ENCODE measurements at regions not wholly inside any gene's neighbourhood (a gene's known extent, or its start where the extent isn't known, plus 50 kb on each side); places are given as distances from the start of the nearest gene placed in this dataset.

GRCh38 chr3:192013110-192013509 lies 552.1 kb downstream of the PYDC2 start:
- no peaks in the 10 kb centered on the region for H3K27me3 ChIP-seq
- no peak for ATAC-seq
- no peak overlapping the region for H3K27ac ChIP-seq
- 65 to 79% methylated on average over 1 of the region's 1 CpG for WGBS, 2 donors
- no peak for TF ChIP-seq CTCF (IDR thresholded peaks at IDR 0.05)
- no peak overlapping the region for H3K4me3 ChIP-seq
- intact Hi-C loops (cut with DNase I): no loop called here
- peaks cover 0 to 22% (median 0%) of the 10 kb centered on the region in 11 donors for H3K9me3 ChIP-seq
- no peaks in the 10 kb centered on the region for H3K4me1 ChIP-seq
- no peak for DNase-seq
- no peaks in the 10 kb centered on the region for H3K36me3 ChIP-seq

GRCh38 chr3:192022412-192022811 lies 561.4 kb downstream of the PYDC2 start:
- ATAC-seq (no peak), DNase-seq (no peak)
- no peaks in the 10 kb centered on the region for H3K27me3 ChIP-seq
- peaks cover 0 to 23% (median 0%) of the 10 kb centered on the region in 11 donors for H3K9me3 ChIP-seq
- 55 to 67% methylated on average over 2 of the region's 2 CpGs for WGBS, 2 donors
- no peaks in the 10 kb centered on the region for H3K4me1 ChIP-seq
- TF ChIP-seq CTCF (IDR thresholded peaks at IDR 0.05): no peak
- H3K27ac ChIP-seq: no peak overlapping the region
- no peaks in the 10 kb centered on the region for H3K36me3 ChIP-seq
- intact Hi-C loops (cut with DNase I): loop anchor here in 1 of 10 donors (10.0 kb wide), 1 partner anchor 62 kb away; no protein-coding TSS in a partner anchor
- H3K4me3 ChIP-seq: no peak overlapping the region

GRCh38 chr3:192024751-192025150 lies 563.8 kb downstream of the PYDC2 start:
- Histone ChIP-seq H3K9me3 (peaks cover 0 to 8% (median 0%) of the 10 kb centered on the region in 11 donors), H3K27me3 (no peaks in the 10 kb centered on the region), H3K27ac (no peak overlapping the region), H3K36me3 (no peaks in the 10 kb centered on the region), H3K4me1 (no peaks in the 10 kb centered on the region), H3K4me3 (no peak overlapping the region)
- intact Hi-C loops (cut with DNase I): loop anchor here in 1 of 10 donors (10.0 kb wide), 1 partner anchor 60 kb away; no protein-coding TSS in a partner anchor
- DNase-seq (no peak), ATAC-seq (no peak)
- 67 to 69% methylated on average over 1 of the region's 1 CpG for WGBS, 2 donors
- TF ChIP-seq CTCF (IDR thresholded peaks at IDR 0.05): no peak

GRCh38 chr3:192026661-192027060 lies 565.7 kb downstream of the PYDC2 start:
- Histone ChIP-seq H3K27me3 (no peaks in the 10 kb centered on the region), H3K4me3 (no peak overlapping the region), H3K27ac (no peak overlapping the region), H3K4me1 (no peaks in the 10 kb centered on the region), H3K36me3 (no peaks in the 10 kb centered on the region), H3K9me3 (no peaks in the 10 kb centered on the region)
- DNase-seq: no peak
- ATAC-seq: no peak
- TF ChIP-seq CTCF (IDR thresholded peaks at IDR 0.05): no peak
- intact Hi-C loops (cut with DNase I): loop anchor here in 1 of 10 donors (10.0 kb wide), 1 partner anchor 58 kb away; no protein-coding TSS in a partner anchor
- 90 to 91% methylated on average over 2 of the region's 2 CpGs for WGBS, 2 donors
